ENCODE measurements at regions not wholly inside any gene's neighbourhood (a gene's known extent, or its start where the extent isn't known, plus 50 kb on each side); places are given as distances from the start of the nearest gene placed in this dataset.
"Not testable (repeated sequence)": the region's sequence is repeated elsewhere in the genome, so short reads cannot be mapped to it uniquely, and the experiment has no call there.

- no peak overlapping the region for H2AFZ ChIP-seq (ENCODE audit: low read length)
- H3K4me2 ChIP-seq (ENCODE audit: insufficient read depth, low read length): no peak overlapping the region
- H3K4me3 ChIP-seq (ENCODE audit: insufficient read depth, low read length): no peak overlapping the region
- no peaks in the 10 kb centered on the region for H3K36me3 ChIP-seq (ENCODE audit: insufficient read depth, low read length)
- H3K4me1 ChIP-seq (ENCODE audit: insufficient read depth, low read length): no peaks in the 10 kb centered on the region
- no peaks in the 10 kb centered on the region for H3K27me3 ChIP-seq (ENCODE audit: insufficient read depth, low read length)
- H3K9me3 ChIP-seq (ENCODE audit: low read depth, low read length): no peaks in the 10 kb centered on the region
- no peak overlapping the region for H3K27ac ChIP-seq (ENCODE audit: low read depth, low read length)
- no peaks in the 10 kb centered on the region for H4K20me1 ChIP-seq (ENCODE audit: insufficient read depth, low read length)
- DNase-seq (ENCODE audit: insufficient read length, low spot score, missing footprints): no peak
- H3K79me2 ChIP-seq (ENCODE audit: insufficient read depth, low read length): no peaks in the 10 kb centered on the region
- TF ChIP-seq CTCF (IDR thresholded peaks at IDR 0.05; ENCODE audit: extremely low read depth, low read depth, low read length): no peak
These were observed 1300.2 kb downstream of the ADGRL3 start for GRCh38 chr4:62500296-62500695.

DNA sequence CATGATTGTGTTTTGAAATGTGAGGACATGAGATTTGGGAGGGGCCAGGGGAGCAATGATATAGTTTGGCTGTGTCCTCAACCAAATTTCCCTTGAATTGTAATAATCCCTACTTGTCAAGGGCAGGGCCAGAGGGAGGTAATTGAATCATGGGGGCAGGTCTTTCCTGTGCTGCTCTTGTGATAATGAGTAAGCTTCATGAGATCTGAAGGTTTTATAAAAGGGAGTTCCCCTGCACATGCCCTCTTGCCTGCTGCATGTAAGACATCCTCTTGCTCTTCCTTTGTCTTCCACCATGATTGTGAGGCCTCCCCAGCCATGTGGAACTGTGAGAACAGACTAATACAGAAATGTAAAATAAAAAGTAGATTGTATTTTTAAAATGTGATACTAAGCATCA lies 1294.9 kb downstream of the ADGRL3 start:
- Histone ChIP-seq H3K36me3 (ENCODE audit: insufficient read depth, low read length) (no peaks in the 10 kb centered on the region), H3K4me1 (ENCODE audit: insufficient read depth, low read length) (no peaks in the 10 kb centered on the region), H3K9me3 (ENCODE audit: low read depth, low read length) (no peaks in the 10 kb centered on the region), H3K27me3 (ENCODE audit: insufficient read depth, low read length) (no peaks in the 10 kb centered on the region), H3K27ac (ENCODE audit: low read depth, low read length) (no peak overlapping the region), H4K20me1 (ENCODE audit: insufficient read depth, low read length) (no peaks in the 10 kb centered on the region), H3K79me2 (ENCODE audit: insufficient read depth, low read length) (no peaks in the 10 kb centered on the region), H2AFZ (ENCODE audit: low read length) (no peak overlapping the region), H3K4me2 (ENCODE audit: insufficient read depth, low read length) (no peak overlapping the region), H3K4me3 (ENCODE audit: insufficient read depth, low read length) (no peak overlapping the region)
- no peak for TF ChIP-seq CTCF (IDR thresholded peaks at IDR 0.05; ENCODE audit: extremely low read depth, low read depth, low read length)
- DNase-seq (ENCODE audit: insufficient read length, low spot score, missing footprints): no peak

DNA sequence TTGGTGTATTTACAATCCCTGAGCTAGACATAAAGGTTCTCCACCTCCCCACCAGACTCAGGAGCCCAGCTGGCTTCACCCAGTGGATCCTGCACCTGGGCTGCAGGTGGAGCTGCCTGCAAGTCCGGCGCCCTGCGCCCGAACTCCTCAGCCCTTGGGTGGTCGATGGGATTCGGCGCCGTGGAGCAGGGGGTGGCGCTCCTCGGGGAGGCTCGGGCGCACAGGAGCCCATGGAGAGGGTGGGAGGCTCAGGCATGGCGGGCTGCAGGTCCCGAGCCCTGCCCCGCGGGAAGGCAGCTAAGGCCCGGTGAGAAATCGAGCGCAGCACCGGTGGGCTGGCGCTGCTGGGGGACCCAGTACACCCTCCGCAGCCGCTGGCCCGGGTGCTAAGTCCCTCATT lies 1291.6 kb downstream of the ADGRL3 start:
- H3K27me3 ChIP-seq (ENCODE audit: insufficient read depth, low read length); H2AFZ ChIP-seq (ENCODE audit: low read length); DNase-seq (ENCODE audit: insufficient read length, low spot score, missing footprints); H3K36me3 ChIP-seq (ENCODE audit: insufficient read depth, low read length); H3K4me3 ChIP-seq (ENCODE audit: insufficient read depth, low read length); H4K20me1 ChIP-seq (ENCODE audit: insufficient read depth, low read length); H3K27ac ChIP-seq (ENCODE audit: low read depth, low read length); H3K4me1 ChIP-seq (ENCODE audit: insufficient read depth, low read length); H3K79me2 ChIP-seq (ENCODE audit: insufficient read depth, low read length); H3K4me2 ChIP-seq (ENCODE audit: insufficient read depth, low read length); H3K9me3 ChIP-seq (ENCODE audit: low read depth, low read length): not testable (repeated sequence)

DNA sequence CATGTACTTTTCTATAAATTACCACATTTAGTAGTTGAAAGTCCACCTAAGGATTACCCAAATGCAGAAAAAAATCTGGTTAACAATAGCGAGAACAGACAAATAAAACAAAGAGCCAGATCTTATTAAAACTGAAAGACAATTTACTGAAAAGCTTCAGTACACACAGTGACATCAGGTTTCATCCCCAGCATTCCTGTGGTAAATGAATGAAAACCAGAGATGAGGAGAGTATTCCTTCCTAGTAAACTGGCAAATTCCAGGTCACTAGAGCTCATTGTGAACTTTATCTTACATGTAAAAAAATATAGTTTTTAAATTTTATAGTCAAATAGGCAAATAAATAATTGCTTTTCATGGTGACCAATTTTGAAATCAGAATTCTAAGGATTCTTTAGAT lies 1290.5 kb downstream of the ADGRL3 start:
- H3K4me1 ChIP-seq (ENCODE audit: insufficient read depth, low read length): no peaks in the 10 kb centered on the region
- H3K27ac ChIP-seq (ENCODE audit: low read depth, low read length): no peak overlapping the region
- H3K79me2 ChIP-seq (ENCODE audit: insufficient read depth, low read length): no peaks in the 10 kb centered on the region
- no peak overlapping the region for H3K4me3 ChIP-seq (ENCODE audit: insufficient read depth, low read length)
- no peaks in the 10 kb centered on the region for H3K36me3 ChIP-seq (ENCODE audit: insufficient read depth, low read length)
- TF ChIP-seq CTCF (IDR thresholded peaks at IDR 0.05; ENCODE audit: extremely low read depth, low read depth, low read length): no peak
- H3K27me3 ChIP-seq (ENCODE audit: insufficient read depth, low read length): no peaks in the 10 kb centered on the region
- DNase-seq (ENCODE audit: insufficient read length, low spot score, missing footprints): no peak
- no peaks in the 10 kb centered on the region for H3K9me3 ChIP-seq (ENCODE audit: low read depth, low read length)
- H4K20me1 ChIP-seq (ENCODE audit: insufficient read depth, low read length): no peaks in the 10 kb centered on the region
- H2AFZ ChIP-seq (ENCODE audit: low read length): no peak overlapping the region
- H3K4me2 ChIP-seq (ENCODE audit: insufficient read depth, low read length): no peak overlapping the region

- Histone ChIP-seq H3K4me2 (ENCODE audit: insufficient read depth, low read length) (no peak overlapping the region), H3K9me3 (ENCODE audit: low read depth, low read length) (no peaks in the 10 kb centered on the region), H2AFZ (ENCODE audit: low read length) (no peak overlapping the region), H3K4me1 (ENCODE audit: insufficient read depth, low read length) (no peaks in the 10 kb centered on the region), H3K27ac (ENCODE audit: low read depth, low read length) (no peak overlapping the region), H3K79me2 (ENCODE audit: insufficient read depth, low read length) (no peaks in the 10 kb centered on the region), H3K27me3 (ENCODE audit: insufficient read depth, low read length) (no peaks in the 10 kb centered on the region), H3K4me3 (ENCODE audit: insufficient read depth, low read length) (no peak overlapping the region), H3K36me3 (ENCODE audit: insufficient read depth, low read length) (no peaks in the 10 kb centered on the region), H4K20me1 (ENCODE audit: insufficient read depth, low read length) (no peaks in the 10 kb centered on the region)
- DNase-seq (ENCODE audit: insufficient read length, low spot score, missing footprints): no peak
- TF ChIP-seq CTCF (IDR thresholded peaks at IDR 0.05; ENCODE audit: extremely low read depth, low read depth, low read length): no peak
These were observed 1286.9 kb downstream of the ADGRL3 start for GRCh38 chr4:62487016-62487415.

All from osteoblast (primary cell).